ENCODE measurements at regions not wholly inside any gene's neighbourhood (a gene's known extent, or its start where the extent isn't known, plus 50 kb on each side); places are given as distances from the start of the nearest gene placed in this dataset.
"Not testable (repeated sequence)": the region's sequence is repeated elsewhere in the genome, so short reads cannot be mapped to it uniquely, and the experiment has no call there.

GRCh38 chr1:232117903-232118302, 491.3 kb downstream of the DISC1 start:
- DNase-seq; H3K36me3 ChIP-seq (ENCODE audit: control insufficient read depth, insufficient read depth, low read length); H3K9me3 ChIP-seq (ENCODE audit: control insufficient read depth, low read length); H3K4me1 ChIP-seq (ENCODE audit: control insufficient read depth, insufficient read depth, low read length, poor library complexity, severe bottlenecking); H3K27ac ChIP-seq (ENCODE audit: insufficient read depth, low read length, poor library complexity, severe bottlenecking); H3K27me3 ChIP-seq (replicated peaks; ENCODE audit: control insufficient read depth, insufficient read depth, low read length, poor library complexity, severe bottlenecking); H3K4me3 ChIP-seq (ENCODE audit: insufficient read depth, low read depth, low read length, poor library complexity, severe bottlenecking): not testable (repeated sequence)

- Histone ChIP-seq H3K4me3 (ENCODE audit: insufficient read depth, low read depth, low read length, poor library complexity, severe bottlenecking) (no peak overlapping the region), H3K27me3 (replicated peaks; ENCODE audit: control insufficient read depth, insufficient read depth, low read length, poor library complexity, severe bottlenecking) (no peaks in the 10 kb centered on the region), H3K27ac (ENCODE audit: insufficient read depth, low read length, poor library complexity, severe bottlenecking) (no peak overlapping the region), H3K9me3 (ENCODE audit: control insufficient read depth, low read length) (no peaks in the 10 kb centered on the region), H3K4me1 (ENCODE audit: control insufficient read depth, insufficient read depth, low read length, poor library complexity, severe bottlenecking) (no peaks in the 10 kb centered on the region), H3K36me3 (ENCODE audit: control insufficient read depth, insufficient read depth, low read length) (no peaks in the 10 kb centered on the region)
- DNase-seq: no peak
Measured at GRCh38 chr1:232114985-232115384, 488.4 kb downstream of the DISC1 start.

- no peaks in the 10 kb centered on the region for H3K36me3 ChIP-seq (ENCODE audit: control insufficient read depth, insufficient read depth, low read length)
- no peaks in the 10 kb centered on the region for H3K9me3 ChIP-seq (ENCODE audit: control insufficient read depth, low read length)
- no peak overlapping the region for H3K4me3 ChIP-seq (ENCODE audit: insufficient read depth, low read depth, low read length, poor library complexity, severe bottlenecking)
- H3K27me3 ChIP-seq (replicated peaks; ENCODE audit: control insufficient read depth, insufficient read depth, low read length, poor library complexity, severe bottlenecking): no peaks in the 10 kb centered on the region
- DNase-seq: no peak
- H3K4me1 ChIP-seq (ENCODE audit: control insufficient read depth, insufficient read depth, low read length, poor library complexity, severe bottlenecking): no peaks in the 10 kb centered on the region
- H3K27ac ChIP-seq (ENCODE audit: insufficient read depth, low read length, poor library complexity, severe bottlenecking): no peak overlapping the region
Measured at GRCh38 chr1:232112076-232112475, 485.5 kb downstream of the DISC1 start.

GRCh38 chr1:232111611-232112010, 485.0 kb downstream of the DISC1 start:
- DNase-seq: no peak
- Histone ChIP-seq H3K27me3 (replicated peaks; ENCODE audit: control insufficient read depth, insufficient read depth, low read length, poor library complexity, severe bottlenecking) (no peaks in the 10 kb centered on the region), H3K4me1 (ENCODE audit: control insufficient read depth, insufficient read depth, low read length, poor library complexity, severe bottlenecking) (no peaks in the 10 kb centered on the region), H3K9me3 (ENCODE audit: control insufficient read depth, low read length) (no peaks in the 10 kb centered on the region), H3K36me3 (ENCODE audit: control insufficient read depth, insufficient read depth, low read length) (no peaks in the 10 kb centered on the region), H3K27ac (ENCODE audit: insufficient read depth, low read length, poor library complexity, severe bottlenecking) (no peak overlapping the region), H3K4me3 (ENCODE audit: insufficient read depth, low read depth, low read length, poor library complexity, severe bottlenecking) (no peak overlapping the region)

GRCh38 chr1:232110281-232111090, 483.9 kb downstream of the DISC1 start:
- Histone ChIP-seq H3K27me3 (replicated peaks; ENCODE audit: control insufficient read depth, insufficient read depth, low read length, poor library complexity, severe bottlenecking) (no peaks in the 10 kb centered on the region), H3K27ac (ENCODE audit: insufficient read depth, low read length, poor library complexity, severe bottlenecking) (no peak overlapping the region), H3K4me3 (ENCODE audit: insufficient read depth, low read depth, low read length, poor library complexity, severe bottlenecking) (no peak overlapping the region), H3K4me1 (ENCODE audit: control insufficient read depth, insufficient read depth, low read length, poor library complexity, severe bottlenecking) (no peaks in the 10 kb centered on the region), H3K36me3 (ENCODE audit: control insufficient read depth, insufficient read depth, low read length) (no peaks in the 10 kb centered on the region), H3K9me3 (ENCODE audit: control insufficient read depth, low read length) (no peaks in the 10 kb centered on the region)
- no peak for DNase-seq

- Histone ChIP-seq H3K9me3 (ENCODE audit: control insufficient read depth, low read length) (no peaks in the 10 kb centered on the region), H3K4me1 (ENCODE audit: control insufficient read depth, insufficient read depth, low read length, poor library complexity, severe bottlenecking) (no peaks in the 10 kb centered on the region), H3K4me3 (ENCODE audit: insufficient read depth, low read depth, low read length, poor library complexity, severe bottlenecking) (no peak overlapping the region), H3K27ac (ENCODE audit: insufficient read depth, low read length, poor library complexity, severe bottlenecking) (no peak overlapping the region), H3K27me3 (replicated peaks; ENCODE audit: control insufficient read depth, insufficient read depth, low read length, poor library complexity, severe bottlenecking) (no peaks in the 10 kb centered on the region), H3K36me3 (ENCODE audit: control insufficient read depth, insufficient read depth, low read length) (no peaks in the 10 kb centered on the region)
- no peak for DNase-seq
Measured at GRCh38 chr1:232109391-232109790, 482.8 kb downstream of the DISC1 start.

GRCh38 chr1:232108598-232108997, 482.0 kb downstream of the DISC1 start:
- H3K4me1 ChIP-seq (ENCODE audit: control insufficient read depth, insufficient read depth, low read length, poor library complexity, severe bottlenecking): no peaks in the 10 kb centered on the region
- no peaks in the 10 kb centered on the region for H3K9me3 ChIP-seq (ENCODE audit: control insufficient read depth, low read length)
- H3K27ac ChIP-seq (ENCODE audit: insufficient read depth, low read length, poor library complexity, severe bottlenecking): no peak overlapping the region
- DNase-seq: no peak
- no peaks in the 10 kb centered on the region for H3K36me3 ChIP-seq (ENCODE audit: control insufficient read depth, insufficient read depth, low read length)
- H3K27me3 ChIP-seq (replicated peaks; ENCODE audit: control insufficient read depth, insufficient read depth, low read length, poor library complexity, severe bottlenecking): no peaks in the 10 kb centered on the region
- no peak overlapping the region for H3K4me3 ChIP-seq (ENCODE audit: insufficient read depth, low read depth, low read length, poor library complexity, severe bottlenecking)

GRCh38 chr1:232106415-232106814, 479.8 kb downstream of the DISC1 start:
- no peaks in the 10 kb centered on the region for H3K4me1 ChIP-seq (ENCODE audit: control insufficient read depth, insufficient read depth, low read length, poor library complexity, severe bottlenecking)
- no peak overlapping the region for H3K4me3 ChIP-seq (ENCODE audit: insufficient read depth, low read depth, low read length, poor library complexity, severe bottlenecking)
- H3K27me3 ChIP-seq (replicated peaks; ENCODE audit: control insufficient read depth, insufficient read depth, low read length, poor library complexity, severe bottlenecking): no peaks in the 10 kb centered on the region
- no peaks in the 10 kb centered on the region for H3K36me3 ChIP-seq (ENCODE audit: control insufficient read depth, insufficient read depth, low read length)
- H3K9me3 ChIP-seq (ENCODE audit: control insufficient read depth, low read length): no peaks in the 10 kb centered on the region
- no peak for DNase-seq
- H3K27ac ChIP-seq (ENCODE audit: insufficient read depth, low read length, poor library complexity, severe bottlenecking): no peak overlapping the region

GRCh38 chr1:232105561-232105960, 479.0 kb downstream of the DISC1 start:
- Histone ChIP-seq H3K4me1 (ENCODE audit: control insufficient read depth, insufficient read depth, low read length, poor library complexity, severe bottlenecking) (no peaks in the 10 kb centered on the region), H3K9me3 (ENCODE audit: control insufficient read depth, low read length) (no peaks in the 10 kb centered on the region), H3K4me3 (ENCODE audit: insufficient read depth, low read depth, low read length, poor library complexity, severe bottlenecking) (no peak overlapping the region), H3K36me3 (ENCODE audit: control insufficient read depth, insufficient read depth, low read length) (no peaks in the 10 kb centered on the region), H3K27ac (ENCODE audit: insufficient read depth, low read length, poor library complexity, severe bottlenecking) (no peak overlapping the region), H3K27me3 (replicated peaks; ENCODE audit: control insufficient read depth, insufficient read depth, low read length, poor library complexity, severe bottlenecking) (no peaks in the 10 kb centered on the region)
- DNase-seq: no peak

- H3K9me3 ChIP-seq (ENCODE audit: control insufficient read depth, low read length): no peaks in the 10 kb centered on the region
- H3K4me1 ChIP-seq (ENCODE audit: control insufficient read depth, insufficient read depth, low read length, poor library complexity, severe bottlenecking): no peaks in the 10 kb centered on the region
- DNase-seq: no peak
Measured at GRCh38 chr1:232101231-232101630, 474.6 kb downstream of the DISC1 start.

More at GRCh38 chr1:232101231-232101630, 474.6 kb downstream of the DISC1 start:
- no peak overlapping the region for H3K27ac ChIP-seq (ENCODE audit: insufficient read depth, low read length, poor library complexity, severe bottlenecking)
- no peaks in the 10 kb centered on the region for H3K36me3 ChIP-seq (ENCODE audit: control insufficient read depth, insufficient read depth, low read length)
- H3K27me3 ChIP-seq (replicated peaks; ENCODE audit: control insufficient read depth, insufficient read depth, low read length, poor library complexity, severe bottlenecking): no peaks in the 10 kb centered on the region
- H3K4me3 ChIP-seq (ENCODE audit: insufficient read depth, low read depth, low read length, poor library complexity, severe bottlenecking): no peak overlapping the region
